ENCODE measurements at regions not wholly inside any gene's neighbourhood (a gene's known extent, or its start where the extent isn't known, plus 50 kb on each side); places are given as distances from the start of the nearest gene placed in this dataset.

- no peak for TF ChIP-seq ZNF549 (CRISPR knock-in tag; IDR thresholded peaks at IDR 0.05)
- no peak for TF ChIP-seq ZNF17 (CRISPR knock-in tag; IDR thresholded peaks at IDR 0.05)
- TF ChIP-seq DBP (CRISPR knock-in tag; IDR thresholded peaks at IDR 0.05; ENCODE audit: not compliant biosample characterization), result peak; percentile 61
- peak; percentile 64 for TF ChIP-seq ZNF607 (CRISPR knock-in tag; IDR thresholded peaks at IDR 0.05; ENCODE audit: borderline replicate concordance)
- no peak; the same call in 1 of the 2 replicates for TF ChIP-seq PAWR (CRISPR knock-in tag; IDR thresholded peaks at IDR 0.05; ENCODE audit: borderline replicate concordance)
- TF ChIP-seq ZFP62 (CRISPR knock-in tag; IDR thresholded peaks at IDR 0.05), result no peak
- TF ChIP-seq WIZ (CRISPR knock-in tag; IDR thresholded peaks at IDR 0.05), result no peak; the same call in 1 of the 2 replicates
- TF ChIP-seq, protein P1, sequence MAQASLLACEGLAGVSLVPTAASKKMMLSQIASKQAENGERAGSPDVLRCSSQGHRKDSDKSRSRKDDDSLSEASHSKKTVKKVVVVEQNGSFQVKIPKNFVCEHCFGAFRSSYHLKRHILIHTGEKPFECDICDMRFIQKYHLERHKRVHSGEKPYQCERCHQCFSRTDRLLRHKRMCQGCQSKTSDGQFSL (CRISPR knock-in tag; IDR thresholded peaks at IDR 0.05), result no peak
- TF ChIP-seq SAP130 (CRISPR knock-in tag; IDR thresholded peaks at IDR 0.05; ENCODE audit: low read depth), result peak; percentile 94
- peak; percentile 77 for TF ChIP-seq HDAC1 (CRISPR knock-in tag; IDR thresholded peaks at IDR 0.05)
- no peak; the same call in none of the 2 replicates for TF ChIP-seq ZNF33A (CRISPR knock-in tag; IDR thresholded peaks at IDR 0.05; ENCODE audit: borderline replicate concordance)
- TF ChIP-seq ZNF441 (CRISPR knock-in tag; IDR thresholded peaks at IDR 0.05; ENCODE audit: borderline replicate concordance), result peak; percentile 68; the same call in 1 of the 2 replicates
- peak; percentile 81 for TF ChIP-seq ARNT2 (CRISPR knock-in tag; IDR thresholded peaks at IDR 0.05; ENCODE audit: low read depth)
- TF ChIP-seq HES4 (CRISPR knock-in tag; IDR thresholded peaks at IDR 0.05; ENCODE audit: borderline replicate concordance), result peak; percentile 87
- 0 out of 2 replicates have a peak, but pooled peaks have one; percentile 33 for TF ChIP-seq SAFB2 (CRISPR knock-in tag; IDR thresholded peaks at IDR 0.05; ENCODE audit: borderline replicate concordance, low read depth)
- no peak for TF ChIP-seq EHMT2 (IDR thresholded peaks at IDR 0.05; ENCODE audit: borderline replicate concordance, low read depth, low read length)
- peak; percentile 39 for TF ChIP-seq SRSF4 (IDR thresholded peaks at IDR 0.05; ENCODE audit: low read depth, low read length, poor library complexity, severe bottlenecking)
- peak; percentile 95 for TF ChIP-seq ZNF558 (CRISPR knock-in tag; IDR thresholded peaks at IDR 0.05; ENCODE audit: borderline replicate concordance)
- peak; percentile 92; the same call in 1 of the 2 replicates for TF ChIP-seq FIP1L1 (IDR thresholded peaks at IDR 0.05; ENCODE audit: borderline replicate concordance, insufficient read depth, low read depth, low read length)
- 0 out of 2 replicates have a peak, but pooled peaks have one; percentile 46 for TF ChIP-seq ZNF572 (CRISPR knock-in tag; IDR thresholded peaks at IDR 0.05)
- no peak; the same call in 1 of the 2 replicates for TF ChIP-seq SMC3 (IDR thresholded peaks at IDR 0.05; ENCODE audit: low read length)
- peak; percentile 74; the same call in 1 of the 2 replicates for TF ChIP-seq ZNF878 (CRISPR knock-in tag; IDR thresholded peaks at IDR 0.05)
- TF ChIP-seq CCAR2 (optimal IDR thresholded peaks at IDR 0.05; ENCODE audit: low read depth, low read length), result no peak
- TF ChIP-seq TCF7 (IDR thresholded peaks at IDR 0.05; ENCODE audit: low read depth), result no peak
- TF ChIP-seq MIER3 (CRISPR knock-in tag; IDR thresholded peaks at IDR 0.05; ENCODE audit: borderline replicate concordance), result peak; percentile 64; the same call in 1 of the 2 replicates
- TF ChIP-seq ZFP91 (CRISPR knock-in tag; IDR thresholded peaks at IDR 0.05; ENCODE audit: borderline replicate concordance), result peak; percentile 76
Observed at GRCh38 chr6:27838058-27838944, 73.9 kb downstream of the OR2B2 start (continued).

All from HepG2 (cell line).